HEK293T (cell line): ENCODE measurements at regions not wholly inside any gene's neighbourhood (a gene's known extent, or its start where the extent isn't known, plus 50 kb on each side); places are given as distances from the start of the nearest gene placed in this dataset.

ENCODE experiments used
- CTCF ChIA-PET: fragments of 350-600 bp; formaldehyde crosslinking; extraction: SDS; loops from one replicate; lab custom pipeline; 2021; ENCODE audit warnings: antibody characterized with exemption, inconsistent platforms; lab: Yijun Ruan, JAX
- POLR2A ChIA-PET: fragments of 350-600 bp; formaldehyde crosslinking; extraction: SDS; loops from one replicate; lab custom pipeline; 2020; ENCODE audit warnings: antibody characterized with exemption, inconsistent platforms; lab: Yijun Ruan, JAX
- DNase-seq: peaks from one replicate; pipeline ENCODE4 v3.0.0; 2012; ENCODE audit warnings: mixed read lengths; ENCODE audit errors: extremely low spot score
- ARNT ChIP-seq: fragments of 450-650 bp; IDR thresholded peaks from 2 replicates; pipeline ENCODE4 v1.6.1; 2017; ENCODE audit warnings: mild to moderate bottlenecking
- BHLHE40 ChIP-seq: fragments of 450-650 bp; IDR thresholded peaks from 2 replicates; pipeline ENCODE4 v1.6.1; 2016; ENCODE audit warnings: mild to moderate bottlenecking, moderate library complexity, borderline replicate concordance
- CTBP1 ChIP-seq: fragments of 450-650 bp; IDR thresholded peaks from 2 replicates; pipeline ENCODE4 v1.6.1; 2016; ENCODE audit warnings: borderline replicate concordance
- ELF4 ChIP-seq: fragments of 450-650 bp; IDR thresholded peaks from 2 replicates; pipeline ENCODE4 v1.6.1; 2017; ENCODE audit warnings: antibody characterized with exemption
- FOXA1 ChIP-seq: fragments of 450-650 bp; IDR thresholded peaks from 2 replicates; pipeline ENCODE4 v1.6.1; 2016; ENCODE audit warnings: mild to moderate bottlenecking
- FOXK2 ChIP-seq: fragments of 450-650 bp; IDR thresholded peaks from 2 replicates; pipeline ENCODE4 v1.6.1; 2016; ENCODE audit warnings: mild to moderate bottlenecking
- FOXM1 ChIP-seq: fragments of 450-650 bp; IDR thresholded peaks from 2 replicates; pipeline ENCODE4 v1.6.1; 2017; ENCODE audit warnings: mild to moderate bottlenecking, borderline replicate concordance
- HDGF ChIP-seq: fragments of 450-650 bp; IDR thresholded peaks from 2 replicates; pipeline ENCODE4 v1.6.1; 2017; ENCODE audit warnings: antibody characterized with exemption, borderline replicate concordance
- L3MBTL2 ChIP-seq: fragments of 450-650 bp; conservative IDR thresholded peaks from 2 replicates; pipeline ENCODE4 v1.6.1; 2016; ENCODE audit warnings: mild to moderate bottlenecking
- LEF1 ChIP-seq: fragments of 450-650 bp; IDR thresholded peaks from 2 replicates; pipeline ENCODE4 v1.6.1; 2017; ENCODE audit warnings: mild to moderate bottlenecking, borderline replicate concordance
- NFRKB ChIP-seq: fragments of 450-650 bp; IDR thresholded peaks from 2 replicates; pipeline ENCODE4 v1.6.1; 2016; ENCODE audit warnings: mild to moderate bottlenecking, moderate library complexity
- PKNOX1 ChIP-seq: fragments of 450-650 bp; IDR thresholded peaks from 2 replicates; pipeline ENCODE4 v1.6.1; 2016
- SP1 ChIP-seq: fragments of 450-650 bp; IDR thresholded peaks from 2 replicates; pipeline ENCODE4 v1.6.1; 2017
- SUZ12 ChIP-seq: fragments of 450-650 bp; IDR thresholded peaks from 2 replicates; pipeline ENCODE4 v1.6.1; 2016; ENCODE audit warnings: mild to moderate bottlenecking
- TARDBP ChIP-seq: fragments of 450-650 bp; IDR thresholded peaks from 2 replicates; pipeline ENCODE4 v1.6.1; 2016
- ZNF384 ChIP-seq: fragments of 450-650 bp; IDR thresholded peaks from 2 replicates; pipeline ENCODE4 v1.6.1; 2016

- CTCF ChIA-PET: no interaction called here
- TF ChIP-seq ELF4 (no peak), FOXA1 (no peak), FOXK2 (no peak), CTBP1 (no peak), PKNOX1 (no peak), NFRKB (no peak), HDGF (no peak), LEF1 (no peak), BHLHE40 (no peak), L3MBTL2 (no peak), ZNF384 (no peak), ARNT (no peak), FOXM1 (no peak), SP1 (no peak), SUZ12 (no peak), TARDBP (no peak)
- POLR2A ChIA-PET: no interaction called here
- no peak for DNase-seq
Measured at GRCh38 chr10:128694168-128694850, 568.1 kb upstream of the MKI67 start.

GRCh38 chr10:128694851-128695725 is 568.9 kb upstream of the MKI67 start:
- CTCF ChIA-PET: no interaction called here
- POLR2A ChIA-PET: no interaction called here
- TF ChIP-seq ELF4: no peak
- DNase-seq: no peak

- CTCF ChIA-PET: no interaction called here
- POLR2A ChIA-PET: no interaction called here
- TF ChIP-seq HDGF: no peak
- no peak for TF ChIP-seq ZNF384
- TF ChIP-seq PKNOX1: no peak
- TF ChIP-seq FOXM1: no peak
- no peak for TF ChIP-seq TARDBP
- no peak for TF ChIP-seq FOXA1
- no peak for TF ChIP-seq FOXK2
- no peak for TF ChIP-seq SUZ12
- no peak for TF ChIP-seq LEF1
- no peak for TF ChIP-seq BHLHE40
- TF ChIP-seq NFRKB: no peak
- no peak for TF ChIP-seq ELF4
- no peak for TF ChIP-seq L3MBTL2
- no peak for TF ChIP-seq CTBP1
- TF ChIP-seq ARNT: no peak
- no peak for TF ChIP-seq SP1
- DNase-seq: no peak
Measured at GRCh38 chr10:128695931-128696330, 569.7 kb upstream of the MKI67 start.

- TF ChIP-seq LEF1: no peak
- TF ChIP-seq SP1: no peak
- no peak for TF ChIP-seq L3MBTL2
- TF ChIP-seq CTBP1: no peak
- no peak for TF ChIP-seq FOXA1
- TF ChIP-seq PKNOX1: no peak
- no peak for TF ChIP-seq BHLHE40
- no peak for TF ChIP-seq FOXM1
- TF ChIP-seq ELF4: no peak
- TF ChIP-seq SUZ12: no peak
- no peak for TF ChIP-seq HDGF
- TF ChIP-seq TARDBP: no peak
- TF ChIP-seq FOXK2: no peak
- TF ChIP-seq ARNT: no peak
- TF ChIP-seq ZNF384: no peak
- no peak for TF ChIP-seq NFRKB
- CTCF ChIA-PET: no interaction called here
- POLR2A ChIA-PET: no interaction called here
- DNase-seq: no peak
Measured at GRCh38 chr10:128697437-128697836, 571.2 kb upstream of the MKI67 start.

- no peak for TF ChIP-seq FOXM1
- TF ChIP-seq FOXK2: no peak
- no peak for TF ChIP-seq LEF1
- no peak for TF ChIP-seq SP1
- TF ChIP-seq PKNOX1: no peak
- TF ChIP-seq ZNF384: no peak
- no peak for TF ChIP-seq ELF4
- no peak for TF ChIP-seq TARDBP
- TF ChIP-seq SUZ12: no peak
- TF ChIP-seq ARNT: no peak
- no peak for TF ChIP-seq BHLHE40
- no peak for TF ChIP-seq L3MBTL2
- TF ChIP-seq FOXA1: no peak
- no peak for TF ChIP-seq CTBP1
- TF ChIP-seq NFRKB: no peak
- ChIA-PET CTCF (no interaction called here), POLR2A (no interaction called here)
- DNase-seq: no peak
Measured at GRCh38 chr10:128701381-128701780, 575.2 kb upstream of the MKI67 start.
